Tibial artery (tissue), 4 donors: ENCODE measurements at regions not wholly inside any gene's neighbourhood (a gene's known extent, or its start where the extent isn't known, plus 50 kb on each side); places are given as distances from the start of the nearest gene placed in this dataset.

Experiments
- DNase-seq, 2 donors: peaks; one replicate each; pipeline ENCODE4 v3.0.0-alpha.2; 2019
- H3K27ac ChIP-seq, 2 donors: fragments of 200-600 bp; sonication (generic) in 1 of 2; 1 replicate in 1 of 2; 2 replicates in 1 of 2; pipeline ENCODE4 v1.5.1; 2018 to 2019; ENCODE audit warnings: mild to moderate bottlenecking in 1 of 2
- H3K27me3 ChIP-seq, 2 donors: fragments of 200-600 bp; sonication (generic) in 1 of 2; one replicate each; pipeline versions ENCODE4 v1.5.1 to v1.6.0; 2016 to 2019
- H3K36me3 ChIP-seq, 3 donors: fragments of 200-600 bp; sonication (generic) in 2 of 3; one replicate each; pipeline ENCODE4 v1.5.1; 2016 to 2019; ENCODE audit warnings: mild to moderate bottlenecking in 2 of 3
- H3K4me1 ChIP-seq, 4 donors: fragments of 200-600 bp; sonication (generic) in 2 of 4; 1 replicate in 3 of 4; 2 replicates in 1 of 4; pipeline ENCODE4 v1.5.1; 2016 to 2019
- H3K4me3 ChIP-seq, 2 donors: fragments of 200-600 bp; sonication (generic) in 1 of 2; 1 replicate in 1 of 2; 2 replicates in 1 of 2; pipeline ENCODE4 v1.5.1; 2018 to 2019; ENCODE audit warnings: mild to moderate bottlenecking in 2 of 2
- H3K9me3 ChIP-seq, 3 donors: fragments of 200-600 bp; sonication (generic) in 1 of 3; one replicate each; pipeline ENCODE4 v1.5.1; 2016 to 2019
- CTCF ChIP-seq, 2 experiments: fragments of 200-600 bp in 1 of 2; fragments of 450-650 bp in 1 of 2; IDR thresholded peaks; one replicate each; pipeline ENCODE4 v1.5.1; 2017 to 2019; ENCODE audit warnings: antibody characterized with exemption in 2 of 2, mild to moderate bottlenecking in 1 of 2, moderate library complexity in 1 of 2
- intact Hi-C: fragments of 100-400 bp; cut with DNase I; formaldehyde crosslinking; loops from one replicate; pipeline ENCODE4 v1.15.0; 2023; ENCODE audit warnings: low total_unique reads

- Histone ChIP-seq H3K36me3 (no peaks in the 10 kb centered on the region), H3K4me3 (no peak overlapping the region), H3K27me3 (no peaks in the 10 kb centered on the region), H3K27ac (peak overlapping the region; percentile 89 to 91), H3K4me1 (peaks cover 6 to 45% (median 37%) of the 10 kb centered on the region in 4 donors), H3K9me3 (no peaks in the 10 kb centered on the region)
- no peak for DNase-seq
- intact Hi-C loops, result no loop called here
- TF ChIP-seq CTCF (IDR thresholded peaks at IDR 0.05), result no peak
These were observed 65.6 kb downstream of the ZFP36L2 start for GRCh38 chr2:43160778-43161177.

- Histone ChIP-seq H3K36me3 (no peaks in the 10 kb centered on the region), H3K9me3 (no peaks in the 10 kb centered on the region), H3K27me3 (no peaks in the 10 kb centered on the region), H3K27ac (peak overlapping the region; percentile 89 to 91), H3K4me3 (no peak overlapping the region), H3K4me1 (peaks cover 6 to 45% (median 37%) of the 10 kb centered on the region in 4 donors)
- intact Hi-C loops, result loop anchor here (5.0 to 10.0 kb wide), 3 partner anchors 58 to 335 kb away; no protein-coding TSS in a partner anchor
- no peak for DNase-seq
- no peak for TF ChIP-seq CTCF (IDR thresholded peaks at IDR 0.05)
These were observed 66.6 kb downstream of the ZFP36L2 start for GRCh38 chr2:43159797-43160196.

GRCh38 chr2:43158259-43158880, 68.0 kb downstream of the ZFP36L2 start:
- no peaks in the 10 kb centered on the region for H3K27me3 ChIP-seq
- H3K36me3 ChIP-seq, result no peaks in the 10 kb centered on the region
- peak overlapping the region; percentile 89 to 91 for H3K27ac ChIP-seq
- peaks cover 6 to 45% (median 37%) of the 10 kb centered on the region in 4 donors for H3K4me1 ChIP-seq
- intact Hi-C loops, result loop anchor here (5.0 to 10.0 kb wide), 3 partner anchors 59 to 336 kb away; no protein-coding TSS in a partner anchor
- no peaks in the 10 kb centered on the region for H3K9me3 ChIP-seq
- peak; percentile 87 to 95 for DNase-seq
- TF ChIP-seq CTCF (IDR thresholded peaks at IDR 0.05), result no peak
- no peak overlapping the region for H3K4me3 ChIP-seq

- no peaks in the 10 kb centered on the region for H3K9me3 ChIP-seq
- peak overlapping the region; percentile 89 to 91 for H3K27ac ChIP-seq
- H3K36me3 ChIP-seq, result no peaks in the 10 kb centered on the region
- H3K27me3 ChIP-seq, result no peaks in the 10 kb centered on the region
- DNase-seq, result no peak
- H3K4me1 ChIP-seq, result peaks cover 6 to 45% (median 34%) of the 10 kb centered on the region in 4 donors
- no peak for TF ChIP-seq CTCF (IDR thresholded peaks at IDR 0.05)
- intact Hi-C loops, result loop anchor here (5.0 to 10.0 kb wide), 3 partner anchors 60 to 337 kb away; no protein-coding TSS in a partner anchor
- no peak overlapping the region for H3K4me3 ChIP-seq
These were observed 68.7 kb downstream of the ZFP36L2 start for GRCh38 chr2:43157506-43158246.

- no peaks in the 10 kb centered on the region for H3K36me3 ChIP-seq
- intact Hi-C loops, result loop anchor here (5.0 to 10.0 kb wide), 3 partner anchors 61 to 339 kb away; no protein-coding TSS in a partner anchor
- DNase-seq, result no peak
- no peaks in the 10 kb centered on the region for H3K27me3 ChIP-seq
- H3K9me3 ChIP-seq, result no peaks in the 10 kb centered on the region
- TF ChIP-seq CTCF (IDR thresholded peaks at IDR 0.05), result no peak
- no peak overlapping the region for H3K4me3 ChIP-seq
- H3K4me1 ChIP-seq, result peaks cover 6 to 45% (median 34%) of the 10 kb centered on the region in 4 donors
- peak overlapping the region in 1 of 2 donors; percentile 91 for H3K27ac ChIP-seq
These were observed 70.5 kb downstream of the ZFP36L2 start for GRCh38 chr2:43155851-43156411.
